SK-N-MC (cell line): ENCODE measurements at regions not wholly inside any gene's neighbourhood (a gene's known extent, or its start where the extent isn't known, plus 50 kb on each side); places are given as distances from the start of the nearest gene placed in this dataset.

Experiments
- EZH2 ChIP-seq: fragments of 200-600 bp; sonication (generic); IDR thresholded peaks from one replicate; pipeline ENCODE4 v1.6.1; 2017; ENCODE audit warnings: antibody characterized with exemption
- FOXP2 ChIP-seq: optimal IDR thresholded peaks from 2 replicates; pipeline ENCODE3; 2011; ENCODE audit warnings: mild to moderate bottlenecking, moderate library complexity; ENCODE audit not compliant: insufficient read depth; ENCODE audit errors: extremely low read length, control extremely low read depth
- POLR2AphosphoS5 ChIP-seq: IDR thresholded peaks from 2 replicates; pipeline ENCODE4 v1.6.1; 2012; ENCODE audit warnings: mild to moderate bottlenecking, low read depth, low read length, borderline replicate concordance

DNA sequence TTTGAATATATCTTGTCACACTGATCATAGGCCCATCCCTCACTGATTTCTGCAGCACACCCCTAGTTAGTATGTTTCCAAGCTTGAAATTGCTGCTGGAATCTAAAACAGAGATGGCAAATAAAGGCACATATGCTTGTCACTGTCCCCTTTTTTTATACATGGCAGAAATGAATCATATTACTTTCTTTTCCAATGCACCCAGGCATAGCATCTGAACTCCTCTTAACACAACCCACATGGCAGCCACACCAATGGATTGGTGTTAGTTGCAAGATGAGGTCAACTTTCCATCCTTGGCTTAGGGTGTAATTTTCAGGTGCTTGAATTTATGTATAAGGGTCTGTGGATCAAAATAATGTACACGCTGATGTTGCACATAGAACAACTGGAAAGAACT is 473.8 kb upstream of the ZNF608 start:
- TF ChIP-seq EZH2 (no peak), POLR2AphosphoS5 (no peak), FOXP2 (no peak)
